Coronary artery (tissue), 2 donors: ENCODE measurements at regions not wholly inside any gene's neighbourhood (a gene's known extent, or its start where the extent isn't known, plus 50 kb on each side); places are given as distances from the start of the nearest gene placed in this dataset.
"Not testable (repeated sequence)": the region's sequence is repeated elsewhere in the genome, so short reads cannot be mapped to it uniquely, and the experiment has no call there.

Experiments used
- DNase-seq: peaks from one replicate; pipeline ENCODE4 v3.0.0-alpha.2; 2017; ENCODE audit warnings: low spot score
- H3K27ac ChIP-seq, 2 donors: fragments of 200-600 bp; sonication (generic); one replicate each; pipeline ENCODE4 v1.5.1; 2016 to 2019
- H3K4me3 ChIP-seq: fragments of 200-600 bp; sonication (generic); 2 replicates; pipeline ENCODE4 v1.5.1; 2016; ENCODE audit warnings: mild to moderate bottlenecking, moderate library complexity
- CTCF ChIP-seq: fragments of 200-600 bp; sonication (generic); IDR thresholded peaks from one replicate; pipeline ENCODE4 v1.5.1; 2019; ENCODE audit warnings: antibody characterized with exemption

GRCh38 chr16:60166111-60166510, 1432.0 kb upstream of the GOT2 start:
- Histone ChIP-seq H3K27ac (no peak overlapping the region), H3K4me3 (no peak overlapping the region)
- no peak for DNase-seq
- no peak for TF ChIP-seq CTCF

GRCh38 chr16:60151987-60152386, 1417.9 kb upstream of the GOT2 start:
- DNase-seq, result no peak
- H3K27ac ChIP-seq, result no peak overlapping the region
- H3K4me3 ChIP-seq, result no peak overlapping the region
- TF ChIP-seq CTCF, result no peak

- Histone ChIP-seq H3K27ac (no peak overlapping the region), H3K4me3 (no peak overlapping the region)
- TF ChIP-seq CTCF, result no peak
- DNase-seq, result no peak
Observed at GRCh38 chr16:60150907-60151306, 1416.8 kb upstream of the GOT2 start.

GRCh38 chr16:60143348-60143705, 1409.2 kb upstream of the GOT2 start:
- no peak for DNase-seq
- no peak for TF ChIP-seq CTCF
- Histone ChIP-seq H3K27ac (no peak overlapping the region), H3K4me3 (no peak overlapping the region)

GRCh38 chr16:60142619-60143347, 1408.7 kb upstream of the GOT2 start:
- Histone ChIP-seq H3K4me3 (no peak overlapping the region), H3K27ac (no peak overlapping the region)
- DNase-seq, result no peak
- TF ChIP-seq CTCF, result no peak

GRCh38 chr16:60137891-60138290, 1403.8 kb upstream of the GOT2 start:
- H3K27ac ChIP-seq, result no peak overlapping the region
- DNase-seq, result no peak
- no peak overlapping the region for H3K4me3 ChIP-seq
- no peak for TF ChIP-seq CTCF

- no peak for DNase-seq
- TF ChIP-seq CTCF, result no peak
- no peak overlapping the region for H3K27ac ChIP-seq
Observed at GRCh38 chr16:60127196-60127595, 1393.1 kb upstream of the GOT2 start.

GRCh38 chr16:60126115-60126514, 1392.0 kb upstream of the GOT2 start:
- H3K27ac ChIP-seq, H3K4me3 ChIP-seq, DNase-seq: not testable (repeated sequence)

More at GRCh38 chr16:60127196-60127595, 1393.1 kb upstream of the GOT2 start:
- H3K4me3 ChIP-seq, result no peak overlapping the region
